ENCODE measurements at regions not wholly inside any gene's neighbourhood (a gene's known extent, or its start where the extent isn't known, plus 50 kb on each side); places are given as distances from the start of the nearest gene placed in this dataset.

DNA sequence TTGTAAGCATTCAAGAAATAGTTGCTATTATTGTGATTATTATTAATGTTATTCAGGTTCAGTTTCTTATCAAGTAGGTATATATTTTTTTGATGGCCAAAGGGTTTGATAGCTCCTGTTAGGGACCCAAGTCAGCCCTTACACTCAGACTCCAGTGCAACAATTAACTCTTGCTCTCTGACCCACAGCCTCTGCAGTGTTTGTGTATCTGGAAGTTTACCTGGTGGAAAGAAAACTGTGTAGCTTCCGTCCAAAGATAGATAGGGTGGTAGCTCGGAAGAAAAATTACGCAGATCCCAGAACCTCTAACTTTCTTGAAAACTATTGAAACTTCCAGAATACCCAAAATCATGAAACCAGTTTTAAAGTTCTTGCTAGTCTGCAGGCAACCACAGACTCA lies 58.6 kb upstream of the IGFBP2 start:
- no peak for DNase-seq
- Histone ChIP-seq H3K27ac (no peak overlapping the region), H3K4me3 (no peak overlapping the region), H3K27me3 (no peaks in the 10 kb centered on the region), H3K4me1 (no peaks in the 10 kb centered on the region), H3K36me3 (no peaks in the 10 kb centered on the region), H3K9me3 (no peaks in the 10 kb centered on the region)
- TF ChIP-seq POLR2A (IDR thresholded peaks at IDR 0.05) (no peak), POLR2AphosphoS5 (IDR thresholded peaks at IDR 0.05) (no peak), EP300 (IDR thresholded peaks at IDR 0.05; ENCODE audit: low read depth) (no peak)
- TF ChIP-seq, protein P1, sequence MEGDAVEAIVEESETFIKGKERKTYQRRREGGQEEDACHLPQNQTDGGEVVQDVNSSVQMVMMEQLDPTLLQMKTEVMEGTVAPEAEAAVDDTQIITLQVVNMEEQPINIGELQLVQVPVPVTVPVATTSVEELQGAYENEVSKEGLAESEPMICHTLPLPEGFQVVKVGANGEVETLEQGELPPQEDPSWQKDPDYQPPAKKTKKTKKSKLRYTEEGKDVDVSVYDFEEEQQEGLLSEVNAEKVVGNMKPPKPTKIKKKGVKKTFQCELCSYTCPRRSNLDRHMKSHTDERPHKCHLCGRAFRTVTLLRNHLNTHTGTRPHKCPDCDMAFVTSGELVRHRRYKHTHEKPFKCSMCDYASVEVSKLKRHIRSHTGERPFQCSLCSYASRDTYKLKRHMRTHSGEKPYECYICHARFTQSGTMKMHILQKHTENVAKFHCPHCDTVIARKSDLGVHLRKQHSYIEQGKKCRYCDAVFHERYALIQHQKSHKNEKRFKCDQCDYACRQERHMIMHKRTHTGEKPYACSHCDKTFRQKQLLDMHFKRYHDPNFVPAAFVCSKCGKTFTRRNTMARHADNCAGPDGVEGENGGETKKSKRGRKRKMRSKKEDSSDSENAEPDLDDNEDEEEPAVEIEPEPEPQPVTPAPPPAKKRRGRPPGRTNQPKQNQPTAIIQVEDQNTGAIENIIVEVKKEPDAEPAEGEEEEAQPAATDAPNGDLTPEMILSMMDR (IDR thresholded peaks at IDR 0.05) = no peak
- intact Hi-C loops (cut with DNase I; ENCODE audit: low total_unique reads) (no loop called here), in situ Hi-C loops (cut with MboI; ENCODE audit: low pct_ligation_motif_present in 1 of 4, low pct_unique_long_range_greater_than_20kb in 1 of 4, low sequenced_read_pairs in 3 of 4) (no loop called here)
- 93 to 100% methylated on average over 3 of the region's 3 CpGs for WGBS, 2 donors (ENCODE audit: low coverage in 1 of 2)

DNA sequence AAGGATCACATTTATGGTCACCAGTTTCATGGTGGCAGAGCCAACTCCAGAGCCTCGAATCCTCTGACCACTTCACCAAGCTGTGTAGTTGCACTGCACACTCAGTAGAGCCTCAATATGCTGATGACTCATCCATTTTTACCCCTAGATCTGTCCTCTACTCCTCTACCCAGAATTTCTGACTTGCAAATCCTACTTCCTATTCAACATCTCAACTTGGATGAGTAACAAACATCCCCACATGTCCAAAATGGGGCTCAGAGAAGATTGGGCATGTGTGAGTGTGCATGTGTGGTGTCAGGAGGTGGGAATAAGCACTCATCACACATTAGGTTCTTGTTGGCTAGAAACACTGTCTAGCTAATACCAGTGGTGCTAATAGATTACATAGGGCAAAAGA lies 57.8 kb upstream of the IGFBP2 start:
- H3K27me3 ChIP-seq = no peaks in the 10 kb centered on the region
- no peaks in the 10 kb centered on the region for H3K4me1 ChIP-seq
- H3K4me3 ChIP-seq = no peak overlapping the region
- H3K9me3 ChIP-seq = no peaks in the 10 kb centered on the region
- in situ Hi-C loops (cut with MboI; ENCODE audit: low pct_ligation_motif_present in 1 of 4, low pct_unique_long_range_greater_than_20kb in 1 of 4, low sequenced_read_pairs in 3 of 4) (no loop called here), intact Hi-C loops (cut with DNase I; ENCODE audit: low total_unique reads) (no loop called here)
- WGBS, 2 donors (ENCODE audit: low coverage in 1 of 2) = 73% methylated on average over 1 of the region's 1 CpG; no CpG with 5 or more reads in 1 of the 2 donors
- H3K27ac ChIP-seq = no peak overlapping the region
- H3K36me3 ChIP-seq = no peaks in the 10 kb centered on the region
- no peak for DNase-seq
- TF ChIP-seq, protein P1 (IDR thresholded peaks at IDR 0.05) = no peak

DNA sequence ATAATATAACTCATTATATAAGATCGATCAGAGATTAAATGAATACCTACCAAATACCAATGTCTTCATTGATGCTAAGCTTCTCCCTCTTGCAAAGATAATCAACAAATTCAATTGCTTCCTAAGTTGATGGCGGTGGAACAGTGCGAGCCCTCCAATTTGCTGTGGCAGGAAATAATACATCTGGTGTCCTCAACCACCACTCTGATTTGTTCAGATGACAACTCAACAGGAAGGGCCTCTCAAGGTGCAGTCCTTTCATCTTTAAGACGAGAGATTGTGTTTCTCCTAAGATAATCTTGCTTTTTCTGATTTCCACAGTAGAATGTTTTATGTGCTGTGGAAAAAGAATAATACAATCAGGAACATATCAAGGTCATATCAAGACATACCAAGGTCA lies 56.6 kb upstream of the IGFBP2 start:
- no peak overlapping the region for H3K27ac ChIP-seq
- no peaks in the 10 kb centered on the region for H3K36me3 ChIP-seq
- H3K4me3 ChIP-seq = no peak overlapping the region
- intact Hi-C loops (cut with DNase I; ENCODE audit: low total_unique reads) (no loop called here), in situ Hi-C loops (cut with MboI; ENCODE audit: low pct_ligation_motif_present in 1 of 4, low pct_unique_long_range_greater_than_20kb in 1 of 4, low sequenced_read_pairs in 3 of 4) (no loop called here)
- DNase-seq = no peak
- H3K4me1 ChIP-seq = no peaks in the 10 kb centered on the region
- 57 to 85% methylated on average over 2 to 4 of the region's 4 CpGs for WGBS, 2 donors (ENCODE audit: low coverage in 1 of 2)
- no peaks in the 10 kb centered on the region for H3K9me3 ChIP-seq
- H3K27me3 ChIP-seq = no peaks in the 10 kb centered on the region
- TF ChIP-seq EP300 (IDR thresholded peaks at IDR 0.05; ENCODE audit: low read depth) = no peak
- TF ChIP-seq POLR2AphosphoS5 (IDR thresholded peaks at IDR 0.05) = no peak
- TF ChIP-seq POLR2A (IDR thresholded peaks at IDR 0.05) = no peak
- TF ChIP-seq, protein P1 (IDR thresholded peaks at IDR 0.05) = no peak

DNA sequence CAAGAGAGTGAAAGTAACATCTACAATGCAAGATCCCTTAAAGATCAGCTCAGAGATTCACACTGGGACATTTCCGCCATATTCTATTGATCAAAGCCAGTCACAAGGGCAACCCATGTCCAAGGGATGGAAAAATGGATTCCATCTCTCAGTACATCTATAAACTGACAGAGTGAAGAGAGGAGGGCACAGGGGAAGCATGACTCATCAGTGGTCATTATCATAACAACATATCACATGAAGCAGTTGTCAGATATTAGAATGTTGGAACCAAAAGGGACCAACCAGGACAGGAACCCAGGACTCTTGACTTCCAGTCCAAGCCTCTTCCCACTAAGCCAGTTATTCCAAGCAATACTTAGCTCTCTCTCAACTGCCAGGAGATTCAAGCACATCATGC lies 54.9 kb upstream of the IGFBP2 start:
- Histone ChIP-seq H3K4me3 (no peak overlapping the region), H3K27ac (no peak overlapping the region), H3K9me3 (no peaks in the 10 kb centered on the region), H3K36me3 (no peaks in the 10 kb centered on the region), H3K27me3 (no peaks in the 10 kb centered on the region), H3K4me1 (no peaks in the 10 kb centered on the region)
- in situ Hi-C loops (cut with MboI; ENCODE audit: low pct_ligation_motif_present in 1 of 4, low pct_unique_long_range_greater_than_20kb in 1 of 4, low sequenced_read_pairs in 3 of 4) (no loop called here), intact Hi-C loops (cut with DNase I; ENCODE audit: low total_unique reads) (no loop called here)
- DNase-seq = no peak
- TF ChIP-seq EP300 (IDR thresholded peaks at IDR 0.05; ENCODE audit: low read depth) = no peak
- TF ChIP-seq POLR2AphosphoS5 (IDR thresholded peaks at IDR 0.05) = no peak
- WGBS, 2 donors (ENCODE audit: low coverage in 1 of 2) = 86% methylated on average over 1 of the region's 1 CpG; no CpG with 5 or more reads in 1 of the 2 donors

DNA sequence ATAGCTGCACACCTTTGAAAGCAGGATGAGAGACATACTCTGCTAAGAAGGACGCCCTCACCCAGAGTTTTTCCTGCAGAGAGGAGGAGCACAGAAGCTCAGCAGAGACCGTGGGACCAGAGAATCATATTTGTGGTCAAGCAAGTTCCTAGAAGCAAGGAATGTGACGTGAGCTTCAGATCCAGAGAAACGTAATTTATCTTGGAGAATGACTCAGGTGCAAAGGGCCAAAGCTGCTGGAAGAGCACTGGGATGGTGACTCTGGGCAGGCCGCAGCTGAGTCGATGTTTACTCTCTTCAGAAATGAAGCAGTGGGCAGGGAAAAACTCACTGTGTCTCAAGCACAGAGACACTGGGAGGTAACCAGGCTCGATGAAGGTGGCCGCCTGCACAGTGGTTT lies 50.1 kb upstream of the IGFBP2 start:
- Histone ChIP-seq H3K27me3 (no peaks in the 10 kb centered on the region), H3K36me3 (no peaks in the 10 kb centered on the region), H3K4me3 (no peak overlapping the region), H3K9me3 (no peaks in the 10 kb centered on the region), H3K27ac (no peak overlapping the region), H3K4me1 (no peaks in the 10 kb centered on the region)
- intact Hi-C loops (cut with DNase I; ENCODE audit: low total_unique reads) (no loop called here), in situ Hi-C loops (cut with MboI; ENCODE audit: low pct_ligation_motif_present in 1 of 4, low pct_unique_long_range_greater_than_20kb in 1 of 4, low sequenced_read_pairs in 3 of 4) (no loop called here)
- 79% methylated on average over 8 of the region's 8 CpGs; no CpG with 5 or more reads in 1 of the 2 donors for WGBS, 2 donors (ENCODE audit: low coverage in 1 of 2)
- TF ChIP-seq EP300 (IDR thresholded peaks at IDR 0.05; ENCODE audit: low read depth) (no peak), POLR2AphosphoS5 (IDR thresholded peaks at IDR 0.05) (no peak), POLR2A (IDR thresholded peaks at IDR 0.05) (no peak)
- TF ChIP-seq, protein P1 (IDR thresholded peaks at IDR 0.05) = no peak
- DNase-seq = no peak
